ENCODE measurements at regions not wholly inside any gene's neighbourhood (a gene's known extent, or its start where the extent isn't known, plus 50 kb on each side); places are given as distances from the start of the nearest gene placed in this dataset.

- Mint-ChIP-seq H3K36me3 (no peaks in the 10 kb centered on the region), H3K27ac (no peak overlapping the region), H3K4me3 (no peak overlapping the region), H3K4me1 (ENCODE audit: low read depth) (peaks cover 18% of the 10 kb centered on the region), H3K27me3 (peaks cover 15% of the 10 kb centered on the region), H3K9me3 (ENCODE audit: low read depth) (no peaks in the 10 kb centered on the region)
Observed at GRCh38 chr15:70443486-70444273, 319.7 kb downstream of the UACA start.

DNA sequence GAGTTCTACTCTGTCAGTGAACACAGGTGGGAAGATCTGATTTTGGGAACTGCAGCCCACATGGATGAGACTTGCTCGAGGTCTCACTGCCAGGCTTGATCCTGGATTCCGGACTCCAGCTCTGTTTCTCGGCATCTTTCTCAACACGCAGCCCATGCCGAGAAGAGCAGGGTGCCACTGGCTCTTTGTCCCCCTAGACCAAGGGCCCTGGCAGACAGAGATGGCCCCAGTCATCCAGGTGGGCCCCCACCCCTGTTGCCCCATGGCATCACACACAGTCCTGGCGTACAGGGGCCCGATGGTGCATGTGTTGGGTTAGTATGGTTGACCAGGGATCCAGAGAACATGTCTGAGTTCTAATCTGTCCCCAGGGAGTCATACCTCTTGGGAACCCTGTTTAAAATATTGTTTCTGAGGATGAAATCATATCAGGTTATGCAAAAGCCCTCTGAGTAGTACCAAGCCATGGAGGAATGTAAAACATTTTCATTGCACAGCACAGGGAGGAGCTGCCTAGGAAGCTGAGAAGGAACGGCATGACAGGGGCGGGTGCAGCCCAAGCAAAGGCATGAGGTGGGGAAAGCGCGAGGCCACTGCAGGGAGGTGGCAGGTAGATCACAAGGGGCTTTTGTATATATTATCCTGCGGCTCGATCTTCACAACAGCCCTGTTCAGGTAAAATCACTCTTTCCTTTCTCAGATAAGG, 320.6 kb downstream of the UACA start:
- Mint-ChIP-seq H3K27ac (no peak overlapping the region), H3K27me3 (peaks cover 14% of the 10 kb centered on the region), H3K36me3 (no peaks in the 10 kb centered on the region), H3K4me1 (ENCODE audit: low read depth) (peaks cover 11% of the 10 kb centered on the region), H3K4me3 (no peak overlapping the region), H3K9me3 (ENCODE audit: low read depth) (no peaks in the 10 kb centered on the region)

DNA sequence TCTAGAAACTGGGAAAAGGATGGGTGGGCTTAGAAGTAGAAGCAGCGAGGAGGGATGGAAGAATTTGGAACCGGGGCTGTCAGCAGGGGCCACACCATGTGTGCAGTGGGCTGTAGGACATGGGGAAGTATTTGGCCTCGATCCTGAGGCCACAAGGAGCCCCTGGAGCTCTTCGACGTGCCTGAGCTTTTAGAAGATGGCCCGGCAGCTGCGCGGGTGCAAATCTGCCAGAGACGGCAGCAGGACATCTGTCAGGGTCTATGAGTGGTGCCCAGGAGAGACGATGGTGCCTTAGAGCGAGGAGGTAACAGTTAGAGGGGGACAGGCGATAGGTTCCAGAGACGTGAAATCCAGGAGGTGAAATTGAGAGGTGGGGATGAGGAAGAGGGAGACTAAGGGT, 321.1 kb downstream of the UACA start:
- peaks cover 6% of the 10 kb centered on the region for H3K4me1 Mint-ChIP-seq (ENCODE audit: low read depth)
- H3K9me3 Mint-ChIP-seq (ENCODE audit: low read depth): no peaks in the 10 kb centered on the region
- H3K27ac Mint-ChIP-seq: no peak overlapping the region
- no peak overlapping the region for H3K4me3 Mint-ChIP-seq
- H3K36me3 Mint-ChIP-seq: no peaks in the 10 kb centered on the region
- peaks cover 14% of the 10 kb centered on the region for H3K27me3 Mint-ChIP-seq

GRCh38 chr15:70440416-70441138, 322.8 kb downstream of the UACA start:
- Mint-ChIP-seq H3K27me3 (peaks cover 14% of the 10 kb centered on the region), H3K4me3 (no peak overlapping the region), H3K27ac (no peak overlapping the region), H3K36me3 (no peaks in the 10 kb centered on the region), H3K9me3 (ENCODE audit: low read depth) (no peaks in the 10 kb centered on the region), H3K4me1 (ENCODE audit: low read depth) (peaks cover 16% of the 10 kb centered on the region)

- Mint-ChIP-seq H3K27ac (no peak overlapping the region), H3K9me3 (ENCODE audit: low read depth) (no peaks in the 10 kb centered on the region), H3K4me1 (ENCODE audit: low read depth) (peaks cover 22% of the 10 kb centered on the region), H3K27me3 (peaks cover 14% of the 10 kb centered on the region), H3K4me3 (no peak overlapping the region), H3K36me3 (no peaks in the 10 kb centered on the region)
Observed at GRCh38 chr15:70439880-70440279, 323.5 kb downstream of the UACA start.

GRCh38 chr15:70439304-70439877, 324.0 kb downstream of the UACA start:
- peaks cover 25% of the 10 kb centered on the region for H3K4me1 Mint-ChIP-seq (ENCODE audit: low read depth)
- no peaks in the 10 kb centered on the region for H3K9me3 Mint-ChIP-seq (ENCODE audit: low read depth)
- H3K4me3 Mint-ChIP-seq: no peak overlapping the region
- H3K36me3 Mint-ChIP-seq: no peaks in the 10 kb centered on the region
- H3K27ac Mint-ChIP-seq: no peak overlapping the region
- peaks cover 12% of the 10 kb centered on the region for H3K27me3 Mint-ChIP-seq

- no peak overlapping the region for H3K4me3 Mint-ChIP-seq
- H3K27me3 Mint-ChIP-seq: peaks cover 9% of the 10 kb centered on the region
- H3K4me1 Mint-ChIP-seq (ENCODE audit: low read depth): peaks cover 25% of the 10 kb centered on the region
- H3K27ac Mint-ChIP-seq: no peak overlapping the region
- H3K36me3 Mint-ChIP-seq: no peaks in the 10 kb centered on the region
- H3K9me3 Mint-ChIP-seq (ENCODE audit: low read depth): no peaks in the 10 kb centered on the region
Observed at GRCh38 chr15:70438776-70439175, 324.6 kb downstream of the UACA start.

DNA sequence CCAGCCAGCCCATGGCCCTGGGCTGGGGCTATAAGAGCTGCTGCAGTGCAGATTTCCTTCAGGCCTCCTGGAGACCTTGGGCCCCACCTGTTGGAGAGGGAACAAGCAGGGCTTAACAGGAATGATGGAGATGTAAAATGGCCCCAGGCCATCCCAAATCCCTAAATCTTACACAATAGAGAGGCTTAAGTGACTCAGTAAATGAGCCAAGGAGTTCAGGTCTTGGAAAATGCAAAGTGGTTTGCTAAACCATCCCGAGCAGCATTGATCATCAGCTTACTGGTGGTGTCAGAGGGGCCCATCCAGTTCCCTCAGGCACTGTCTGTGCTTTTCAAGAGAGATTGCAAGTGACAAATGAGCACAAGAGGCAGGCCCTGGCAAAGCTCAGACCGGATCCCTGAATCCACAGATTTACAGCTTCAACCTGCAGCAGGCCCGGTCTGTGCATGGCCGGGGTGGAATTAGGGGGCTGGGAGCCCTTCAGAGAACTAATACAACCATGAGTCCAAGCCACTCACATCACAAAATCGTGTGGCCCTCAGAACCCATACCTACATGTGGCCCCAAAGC, 325.4 kb downstream of the UACA start:
- H3K27ac Mint-ChIP-seq: no peak overlapping the region
- H3K4me1 Mint-ChIP-seq (ENCODE audit: low read depth): peaks cover 25% of the 10 kb centered on the region
- H3K4me3 Mint-ChIP-seq: no peak overlapping the region
- no peaks in the 10 kb centered on the region for H3K36me3 Mint-ChIP-seq
- peaks cover 8% of the 10 kb centered on the region for H3K27me3 Mint-ChIP-seq
- H3K9me3 Mint-ChIP-seq (ENCODE audit: low read depth): no peaks in the 10 kb centered on the region

GRCh38 chr15:70437089-70437488, 326.3 kb downstream of the UACA start:
- Mint-ChIP-seq H3K9me3 (ENCODE audit: low read depth) (no peaks in the 10 kb centered on the region), H3K27me3 (peaks cover 3% of the 10 kb centered on the region), H3K27ac (no peak overlapping the region), H3K4me3 (no peak overlapping the region), H3K4me1 (ENCODE audit: low read depth) (peaks cover 25% of the 10 kb centered on the region), H3K36me3 (no peaks in the 10 kb centered on the region)

GRCh38 chr15:70436428-70436827, 326.9 kb downstream of the UACA start:
- no peak overlapping the region for H3K4me3 Mint-ChIP-seq
- no peaks in the 10 kb centered on the region for H3K27me3 Mint-ChIP-seq
- H3K27ac Mint-ChIP-seq: no peak overlapping the region
- H3K9me3 Mint-ChIP-seq (ENCODE audit: low read depth): no peaks in the 10 kb centered on the region
- no peaks in the 10 kb centered on the region for H3K36me3 Mint-ChIP-seq
- H3K4me1 Mint-ChIP-seq (ENCODE audit: low read depth): peaks cover 25% of the 10 kb centered on the region

DNA sequence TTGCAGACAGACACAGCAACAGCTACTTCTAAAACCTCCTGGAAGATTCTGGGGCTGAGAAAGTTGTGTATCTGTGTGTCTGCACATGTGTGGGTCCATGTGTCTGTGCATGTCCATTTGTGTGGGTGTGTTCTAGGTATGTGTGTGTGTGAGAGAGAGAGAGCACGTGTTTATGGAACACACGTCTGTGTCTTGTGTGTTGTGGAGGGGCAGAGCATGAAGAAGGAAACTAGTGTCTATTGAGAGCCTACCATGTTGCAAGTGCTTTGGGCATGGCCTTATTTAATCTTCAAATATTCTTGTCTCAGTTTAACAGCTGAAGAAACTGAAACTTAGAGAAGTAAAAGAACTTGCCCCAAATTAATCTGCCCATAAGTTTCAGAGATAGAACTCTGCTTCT, 327.5 kb downstream of the UACA start:
- peak overlapping the region; percentile 28 for H3K4me3 Mint-ChIP-seq
- no peak overlapping the region for H3K27ac Mint-ChIP-seq
- no peaks in the 10 kb centered on the region for H3K27me3 Mint-ChIP-seq
- peaks cover 25% of the 10 kb centered on the region for H3K4me1 Mint-ChIP-seq (ENCODE audit: low read depth)
- no peaks in the 10 kb centered on the region for H3K9me3 Mint-ChIP-seq (ENCODE audit: low read depth)
- no peaks in the 10 kb centered on the region for H3K36me3 Mint-ChIP-seq

GRCh38 chr15:70435369-70435768, 328.0 kb downstream of the UACA start:
- no peak overlapping the region for H3K27ac Mint-ChIP-seq
- no peaks in the 10 kb centered on the region for H3K9me3 Mint-ChIP-seq (ENCODE audit: low read depth)
- peaks cover 25% of the 10 kb centered on the region for H3K4me1 Mint-ChIP-seq (ENCODE audit: low read depth)
- H3K4me3 Mint-ChIP-seq: peak overlapping the region; percentile 28
- H3K36me3 Mint-ChIP-seq: no peaks in the 10 kb centered on the region
- no peaks in the 10 kb centered on the region for H3K27me3 Mint-ChIP-seq

- Mint-ChIP-seq H3K9me3 (ENCODE audit: low read depth) (no peaks in the 10 kb centered on the region), H3K4me3 (no peak overlapping the region), H3K27me3 (no peaks in the 10 kb centered on the region), H3K4me1 (ENCODE audit: low read depth) (peaks cover 23% of the 10 kb centered on the region), H3K27ac (no peak overlapping the region), H3K36me3 (peaks cover 1% of the 10 kb centered on the region)
Observed at GRCh38 chr15:70433586-70434324, 329.6 kb downstream of the UACA start.

DNA sequence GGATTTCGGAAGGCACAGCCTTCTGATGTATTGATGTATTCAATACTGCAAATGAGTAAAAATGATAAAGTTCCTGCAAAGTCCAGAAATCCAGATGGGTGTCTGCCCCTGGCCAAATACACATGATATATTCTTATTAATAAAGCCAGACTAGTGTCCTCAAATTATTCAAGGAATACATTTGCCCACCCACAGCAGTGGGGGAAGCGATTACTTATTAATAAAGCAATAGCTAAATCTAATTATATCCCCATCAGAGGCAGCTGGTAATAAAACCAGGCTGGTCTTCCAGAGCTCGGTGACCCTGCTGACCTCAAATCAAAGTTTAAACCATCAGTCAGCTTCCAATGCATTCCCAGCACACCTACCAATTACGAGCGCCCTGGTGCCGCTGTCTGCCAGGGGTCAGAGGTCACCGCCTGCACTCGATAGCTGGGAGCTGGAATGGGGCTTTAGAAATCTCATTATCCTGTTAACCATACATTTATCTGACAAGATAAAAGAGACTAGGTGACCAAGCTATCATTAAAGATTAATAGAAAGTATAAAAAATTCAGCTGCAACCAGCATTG, 330.3 kb downstream of the UACA start:
- H3K27me3 Mint-ChIP-seq: no peaks in the 10 kb centered on the region
- H3K4me1 Mint-ChIP-seq (ENCODE audit: low read depth): peaks cover 23% of the 10 kb centered on the region
- peaks cover 4% of the 10 kb centered on the region for H3K36me3 Mint-ChIP-seq
- no peak overlapping the region for H3K27ac Mint-ChIP-seq
- H3K9me3 Mint-ChIP-seq (ENCODE audit: low read depth): no peaks in the 10 kb centered on the region
- H3K4me3 Mint-ChIP-seq: no peak overlapping the region

Measured in activated naive CD8-positive, alpha-beta T cell (primary cell).